RCC 7860 (cell line): ENCODE measurements at regions not wholly inside any gene's neighbourhood (a gene's known extent, or its start where the extent isn't known, plus 50 kb on each side); places are given as distances from the start of the nearest gene placed in this dataset.

Experiments
- DNase-seq: peaks from one replicate; pipeline ENCODE4 v3.0.0-alpha.2; 2015; ENCODE audit warnings: low spot score
- FAIRE-seq: peaks from 2 replicates; lab custom pipeline; 2012; peaks lifted over from hg19 to GRCh38; lab: Jason Lieb, UNC

DNA sequence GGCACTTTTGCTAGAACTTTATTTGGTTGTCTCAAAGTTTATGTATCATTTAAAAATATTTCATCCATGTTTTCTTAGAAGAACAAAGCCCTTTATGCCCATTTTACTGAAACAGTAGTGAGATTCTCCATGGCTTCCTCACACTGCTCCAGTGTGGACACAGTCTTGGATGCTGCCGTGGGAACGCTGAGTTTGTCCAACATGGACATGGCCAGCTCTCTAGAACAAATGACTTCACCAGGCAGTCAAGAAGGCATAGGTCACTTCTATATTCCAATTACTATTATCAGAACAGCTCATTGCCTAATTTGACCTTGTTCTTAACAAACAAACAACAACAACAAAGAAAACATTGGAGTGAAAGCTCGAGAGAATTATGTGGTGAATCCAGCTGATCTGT is 414.1 kb upstream of the ID2 start:
- no peak for FAIRE-seq
- DNase-seq = no peak

DNA sequence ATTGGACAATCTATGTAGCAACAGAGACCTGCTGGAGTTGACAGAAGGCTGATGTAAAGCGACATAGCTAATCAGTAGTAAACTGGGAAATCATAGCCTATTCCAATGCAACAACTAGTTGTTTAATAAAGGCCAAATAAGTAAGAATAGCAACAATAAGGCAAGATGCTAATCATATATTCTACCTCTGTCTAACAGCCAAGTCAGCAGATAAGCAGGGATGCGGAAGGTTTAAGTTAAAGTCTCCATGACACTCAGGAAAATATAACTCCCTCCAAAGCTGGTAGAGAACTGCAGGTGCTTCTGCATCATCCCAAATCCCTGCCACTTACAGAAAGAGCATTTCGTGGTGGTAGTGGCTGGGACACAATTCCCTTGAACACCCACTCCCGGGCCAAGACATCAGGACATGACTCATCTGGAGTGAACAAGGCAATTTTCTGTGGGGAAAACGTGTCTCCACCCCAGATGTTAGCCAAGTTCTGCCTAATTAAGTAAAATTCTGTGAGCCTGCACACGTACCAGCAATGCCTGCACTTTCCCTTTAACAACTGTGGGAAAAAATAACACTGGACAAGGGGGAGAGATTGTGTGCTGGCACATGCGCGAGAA is 413.6 kb upstream of the ID2 start:
- FAIRE-seq = no peak
- no peak for DNase-seq

DNA sequence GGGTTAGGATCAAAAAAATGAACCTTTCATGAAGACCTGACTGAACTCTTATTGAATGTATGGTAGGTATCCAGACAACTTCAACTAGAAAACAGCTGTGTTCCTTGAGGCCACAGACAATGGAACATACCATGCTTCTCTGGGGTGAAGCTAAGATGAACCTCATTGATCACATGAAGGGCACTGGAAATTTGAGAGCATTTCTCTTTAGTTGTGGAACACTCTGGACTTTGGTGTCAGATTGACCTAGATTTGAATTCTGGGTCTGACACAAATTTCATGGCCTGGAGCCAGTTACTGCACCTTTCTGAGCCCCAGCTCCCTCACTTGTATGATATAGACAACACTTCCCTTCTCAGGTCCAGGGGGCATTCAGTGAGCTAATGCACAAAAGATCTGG is 411.2 kb upstream of the ID2 start:
- DNase-seq (no peak), FAIRE-seq (no peak)

DNA sequence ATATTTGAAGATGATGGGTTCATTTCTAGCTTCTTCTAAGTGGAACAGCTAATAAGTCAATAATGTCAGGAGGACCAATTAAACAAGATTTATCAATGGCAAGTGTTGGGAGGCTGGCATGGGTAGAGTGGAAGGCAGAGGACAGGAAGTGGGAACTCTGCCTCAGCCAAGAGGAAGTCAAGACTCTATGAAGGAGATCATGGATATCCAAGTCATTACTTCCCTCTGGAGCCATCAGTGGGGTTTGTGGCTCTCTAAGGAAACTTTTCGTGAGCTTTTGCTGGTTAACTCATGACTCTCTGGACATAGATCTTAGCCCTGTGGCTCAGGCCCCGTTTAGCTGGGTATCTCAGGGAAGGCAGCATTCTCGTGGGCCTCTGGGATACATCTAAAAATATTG is 410.4 kb upstream of the ID2 start:
- DNase-seq = no peak
- no peak for FAIRE-seq

DNA sequence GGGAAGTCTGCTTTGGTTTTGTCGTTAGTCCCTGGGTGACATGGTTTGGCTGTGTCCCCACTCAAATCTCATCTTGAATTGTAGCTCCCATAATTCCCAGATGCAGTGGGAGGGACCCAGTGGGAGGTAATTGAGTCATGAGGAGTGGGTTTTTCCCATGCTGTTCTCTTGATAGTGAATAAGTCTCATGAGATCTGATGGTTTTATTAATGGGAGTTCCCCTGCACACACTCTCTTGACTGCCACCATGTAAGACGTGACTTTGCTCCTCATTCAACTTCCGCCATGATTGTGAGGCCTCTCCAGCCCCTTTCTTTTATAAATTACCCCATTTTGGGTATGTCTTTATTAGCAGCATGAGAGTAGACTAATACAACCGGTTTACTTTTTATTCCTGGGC is 405.8 kb upstream of the ID2 start:
- DNase-seq = no peak
- FAIRE-seq = no peak

DNA sequence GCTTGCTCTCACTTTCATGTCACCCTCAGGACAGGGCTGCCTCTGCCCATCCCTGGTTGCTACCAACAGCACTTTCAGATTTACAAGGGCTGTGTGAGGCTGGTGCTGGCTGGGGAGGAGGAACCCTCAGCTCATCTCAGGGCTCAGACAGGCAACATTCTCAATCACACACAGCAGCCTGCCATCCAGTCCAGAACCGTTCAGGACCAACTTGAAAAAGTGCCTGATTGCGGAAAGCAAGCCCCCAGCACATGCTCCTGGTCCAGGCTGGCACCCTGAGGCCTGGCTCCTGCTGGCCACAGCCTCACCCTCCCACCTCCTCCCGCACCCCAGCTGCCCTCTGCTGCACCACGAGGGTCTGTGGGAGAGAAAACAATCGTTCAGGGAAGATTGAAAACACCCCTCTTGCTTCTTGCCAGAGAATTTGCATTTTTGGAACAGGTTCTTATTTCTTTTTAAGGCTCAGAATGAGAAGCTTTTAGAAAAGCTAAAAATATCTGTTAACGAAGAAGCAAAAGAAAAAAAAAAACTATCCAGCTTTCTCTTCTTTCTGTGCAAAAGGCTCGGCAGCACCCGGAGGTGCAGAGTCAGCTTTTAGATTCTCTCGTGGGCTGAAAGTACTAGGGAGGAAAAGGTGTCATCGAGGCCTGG is 403.8 kb upstream of the ID2 start:
- no peak for FAIRE-seq
- DNase-seq = no peak

DNA sequence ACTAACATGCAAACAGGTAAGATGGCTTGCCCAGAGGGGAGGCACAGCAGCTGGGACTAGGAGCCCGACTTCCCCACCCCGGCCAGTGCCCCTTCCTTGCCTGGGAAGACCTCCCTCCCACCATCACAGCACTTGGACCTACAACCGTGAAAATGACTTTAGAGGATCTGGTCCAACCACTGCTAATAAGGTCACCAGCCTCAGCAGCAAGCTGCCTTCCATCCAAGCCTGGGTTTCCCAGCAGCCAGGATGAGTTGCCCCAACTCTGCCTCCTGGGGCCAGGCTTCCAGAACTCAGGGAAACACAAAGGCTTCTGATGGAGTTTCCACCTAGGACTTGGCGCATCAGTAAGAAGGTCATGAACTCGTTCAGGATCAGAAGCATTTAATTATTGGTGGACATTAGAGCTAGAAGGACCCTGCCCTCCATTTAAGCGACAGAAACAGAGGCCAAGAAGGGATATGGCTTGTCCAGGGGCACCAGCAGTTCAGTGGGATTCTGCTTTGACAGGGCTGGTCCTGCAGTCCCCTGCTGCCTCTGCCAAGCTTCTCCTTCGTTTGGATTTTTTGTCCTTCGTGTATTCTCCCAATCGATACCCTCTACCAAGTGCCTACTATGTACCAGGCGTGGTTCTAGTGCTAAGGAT is 403.0 kb upstream of the ID2 start:
- DNase-seq (no peak), FAIRE-seq (no peak)

DNA sequence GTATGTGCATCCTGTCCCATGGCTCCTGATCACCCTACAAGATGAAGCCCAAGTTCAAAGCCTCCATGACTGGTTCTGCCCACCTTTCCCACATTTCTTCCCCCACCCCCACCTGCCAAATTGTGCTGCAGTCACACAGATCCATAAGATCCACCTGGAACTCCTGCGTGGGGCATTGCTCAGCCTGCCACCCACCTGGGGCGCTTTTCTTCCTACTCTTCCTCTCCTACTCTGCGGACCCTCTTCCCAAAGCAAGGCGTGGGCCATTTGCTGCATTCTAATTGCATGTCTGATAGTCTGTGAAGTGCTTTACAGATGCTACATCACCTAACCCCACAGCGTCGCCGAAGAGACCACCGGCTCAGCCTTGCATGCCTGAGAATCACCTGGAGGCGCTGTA is 402.4 kb upstream of the ID2 start:
- DNase-seq (no peak), FAIRE-seq (no peak)

DNA sequence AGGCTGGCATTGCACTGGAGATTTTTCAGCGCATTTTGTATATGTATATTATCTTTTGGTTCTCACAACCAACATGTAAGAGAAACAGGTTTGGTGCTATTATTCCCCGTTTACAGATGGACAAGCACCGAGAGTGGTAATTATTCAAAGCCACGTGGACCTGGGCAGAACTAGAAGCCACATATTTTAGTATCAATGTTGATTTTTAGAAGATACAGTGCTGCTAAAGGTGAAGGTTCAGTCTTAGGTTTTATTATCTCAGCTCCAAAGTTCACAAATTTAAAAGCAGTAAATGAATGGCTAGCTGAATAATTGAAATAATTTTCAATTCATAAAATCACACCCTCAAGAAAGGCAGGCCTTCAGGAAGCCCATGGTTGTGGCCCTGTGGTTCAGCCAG is 400.6 kb upstream of the ID2 start:
- FAIRE-seq = no peak
- DNase-seq = no peak

DNA sequence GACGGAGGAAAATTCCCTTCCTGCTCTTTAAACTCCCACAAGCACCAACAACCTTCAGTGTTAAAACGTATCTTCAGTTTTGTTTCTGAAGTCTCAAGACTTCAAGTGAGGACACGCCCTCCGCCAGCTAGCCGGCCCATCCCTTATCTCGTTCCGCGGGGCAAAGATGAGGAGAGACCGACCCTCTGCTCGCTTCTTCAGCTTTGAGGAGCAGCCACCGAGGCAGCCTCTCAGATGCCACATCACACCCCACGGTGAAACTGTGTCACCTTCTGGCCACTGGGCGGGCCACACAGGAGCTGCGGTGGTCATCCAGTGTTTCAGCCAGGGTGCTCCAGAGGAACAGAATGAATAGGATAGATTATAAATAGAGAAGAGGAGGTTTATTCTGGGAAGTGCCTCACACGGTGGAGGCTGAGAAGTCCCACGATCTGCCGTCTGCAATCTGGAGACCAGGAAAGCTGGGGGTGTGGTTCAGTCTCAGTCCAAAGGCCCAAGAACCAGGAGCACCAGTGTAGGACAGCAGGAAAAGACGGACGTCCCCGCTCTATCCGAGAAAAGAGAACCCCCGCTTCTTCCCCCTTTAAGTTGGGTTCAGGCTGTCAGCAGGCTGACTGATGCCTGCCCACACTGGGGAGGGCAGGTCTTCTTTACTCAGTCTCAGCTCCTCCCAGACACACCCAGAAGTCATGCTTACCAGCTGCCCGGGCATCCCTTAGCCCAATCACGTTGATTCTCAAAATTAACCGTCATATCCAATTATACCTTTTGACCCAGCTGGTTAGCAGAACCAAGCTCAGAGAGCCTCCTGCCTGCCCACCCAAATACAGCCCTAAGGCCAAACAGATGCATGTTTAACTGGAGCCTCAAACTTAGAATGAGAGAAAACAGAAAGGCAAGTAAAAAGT is 399.7 kb upstream of the ID2 start:
- FAIRE-seq (no peak), DNase-seq (no peak)

DNA sequence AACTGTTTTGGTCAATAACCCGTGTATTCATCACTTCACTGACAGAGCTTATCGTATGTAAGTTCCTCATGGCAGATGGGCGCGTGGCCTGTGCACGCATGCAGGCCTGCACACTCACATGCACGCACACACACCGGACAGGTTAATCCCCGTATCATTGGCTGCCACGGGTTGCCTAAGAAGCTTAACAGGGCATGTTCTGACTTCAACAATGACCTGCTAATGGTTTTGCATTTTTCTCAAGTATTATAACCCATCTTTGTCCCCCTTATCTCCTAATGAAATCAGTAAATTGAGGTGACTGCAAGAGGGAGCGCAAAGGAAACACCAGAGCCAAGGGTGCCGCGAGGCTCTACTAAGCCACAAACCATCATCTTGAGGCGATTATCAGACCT is 399.0 kb upstream of the ID2 start:
- DNase-seq (no peak), FAIRE-seq (no peak)

DNA sequence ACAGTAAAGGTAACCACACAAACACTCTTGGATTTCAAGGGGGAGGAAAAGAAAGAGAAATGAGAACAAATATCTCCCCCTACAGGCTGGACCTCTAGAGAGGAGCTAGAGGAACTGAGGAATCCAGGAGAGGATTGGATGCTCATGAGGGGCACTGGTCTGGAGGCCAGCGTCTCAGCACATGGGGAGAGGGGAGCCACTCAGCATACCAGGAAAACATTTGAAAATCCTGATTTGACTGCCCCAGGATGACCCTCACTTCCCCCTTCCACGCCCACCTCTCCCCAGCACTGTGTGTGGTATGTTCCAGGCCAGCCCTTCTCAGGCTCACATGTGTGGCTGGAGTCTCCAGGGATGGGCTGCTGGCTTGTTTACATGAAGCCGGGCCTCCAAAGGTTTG is 396.8 kb upstream of the ID2 start:
- FAIRE-seq (no peak), DNase-seq (no peak)

DNA sequence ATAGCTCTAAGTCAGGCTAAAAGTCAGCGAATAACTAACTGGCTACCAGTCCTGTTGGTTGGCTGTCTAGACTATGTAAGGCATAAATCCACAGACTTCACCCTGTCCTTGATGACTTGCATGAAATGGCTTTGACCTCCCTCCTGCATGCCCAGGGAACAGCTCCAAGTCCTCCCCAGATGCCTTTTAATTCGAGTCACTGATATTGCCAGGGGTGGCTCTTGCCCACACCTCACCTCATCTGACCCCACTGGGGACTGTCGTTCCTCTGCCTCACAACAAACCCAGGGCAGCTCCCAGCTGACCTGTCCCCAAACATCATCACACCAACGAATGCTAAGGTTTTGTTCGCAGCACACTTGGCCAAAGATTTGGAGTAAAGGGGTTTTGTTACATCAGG is 396.0 kb upstream of the ID2 start:
- no peak for FAIRE-seq

DNA sequence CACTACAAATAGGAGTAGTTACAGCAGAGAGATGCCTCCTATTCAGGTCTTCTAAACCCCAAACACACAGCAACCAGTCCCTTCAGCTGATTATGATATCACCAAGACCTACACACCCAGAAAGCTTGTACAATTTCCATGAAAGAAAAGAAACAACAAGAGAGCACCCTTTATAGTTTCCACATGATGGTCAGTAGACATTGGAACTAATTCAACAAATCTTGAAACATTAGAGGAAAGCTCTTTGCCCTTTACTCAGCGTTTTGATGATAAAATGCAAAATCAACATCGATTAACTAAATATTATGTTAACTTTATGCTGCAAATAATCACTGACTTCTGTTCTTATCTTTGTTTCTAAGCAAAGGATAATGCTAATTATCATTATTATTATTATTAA is 393.6 kb upstream of the ID2 start:
- no peak for DNase-seq
- FAIRE-seq = no peak

More for the DNA sequence above, 396.0 kb upstream of the ID2 start:
- no peak for DNase-seq

DNA sequence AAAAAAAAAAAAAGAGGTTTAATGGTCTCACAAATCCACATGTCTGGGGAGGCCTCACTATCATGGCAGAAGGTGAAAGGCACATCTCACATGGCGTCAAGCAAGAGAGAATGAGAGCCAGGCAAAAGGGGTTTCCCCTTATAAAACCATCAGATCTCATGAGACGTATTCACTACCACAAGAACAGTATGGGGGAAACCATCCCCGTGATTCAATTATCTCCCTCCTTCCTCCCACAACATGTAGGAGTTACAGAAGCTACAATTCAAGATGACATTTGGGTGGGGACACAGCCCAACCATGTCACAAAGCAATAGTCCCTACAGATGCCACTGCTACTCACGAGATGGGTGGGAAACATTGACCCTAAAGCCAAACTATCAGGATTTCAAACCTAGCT is 392.7 kb upstream of the ID2 start:
- FAIRE-seq (no peak), DNase-seq (no peak)

DNA sequence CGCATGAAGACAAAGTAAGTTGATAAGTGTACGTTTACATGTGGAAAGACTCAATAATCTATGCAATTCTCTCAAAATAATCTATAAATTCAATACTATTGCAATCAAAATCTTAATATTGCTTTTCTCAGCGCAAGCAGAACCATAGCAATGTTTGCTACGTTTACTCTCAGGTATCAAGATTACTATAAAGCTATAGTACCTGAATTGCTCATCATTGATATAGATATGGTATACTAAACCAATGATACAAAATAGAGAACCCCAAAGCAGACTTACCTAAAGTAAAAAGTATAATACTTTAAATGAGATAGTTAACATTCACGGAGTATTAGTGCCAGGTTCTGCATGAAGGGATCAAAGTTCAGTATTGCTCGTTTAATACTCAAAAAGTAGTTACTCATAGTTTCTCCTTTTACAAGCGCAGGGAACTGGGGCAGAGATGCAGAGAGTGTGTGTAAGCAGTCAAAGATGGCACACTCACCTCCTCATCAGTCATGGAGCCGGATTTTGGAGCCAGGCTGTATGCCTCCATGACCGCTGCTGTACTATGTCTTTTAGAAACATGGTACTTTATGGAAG is 391.0 kb upstream of the ID2 start:
- DNase-seq = no peak
- no peak for FAIRE-seq

DNA sequence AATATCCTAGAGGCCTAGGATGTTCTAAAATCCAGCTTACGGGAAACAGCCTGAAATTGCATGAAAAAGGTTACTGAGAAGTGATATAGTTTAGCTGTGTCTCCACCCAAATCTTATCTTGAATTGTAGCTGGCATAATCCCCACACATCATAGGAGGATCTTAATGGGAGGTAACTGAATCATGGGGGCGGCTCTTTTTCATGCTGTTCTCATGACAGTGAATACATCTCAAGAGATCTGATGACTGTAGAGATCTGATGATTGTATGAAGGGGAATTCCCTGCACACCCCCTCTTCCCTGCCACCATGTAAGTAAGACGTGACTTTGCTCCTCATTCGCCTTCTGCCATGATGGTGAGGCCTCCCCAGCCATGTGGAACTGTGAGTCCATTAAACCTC is 385.6 kb upstream of the ID2 start:
- no peak for FAIRE-seq
- no peak for DNase-seq

DNA sequence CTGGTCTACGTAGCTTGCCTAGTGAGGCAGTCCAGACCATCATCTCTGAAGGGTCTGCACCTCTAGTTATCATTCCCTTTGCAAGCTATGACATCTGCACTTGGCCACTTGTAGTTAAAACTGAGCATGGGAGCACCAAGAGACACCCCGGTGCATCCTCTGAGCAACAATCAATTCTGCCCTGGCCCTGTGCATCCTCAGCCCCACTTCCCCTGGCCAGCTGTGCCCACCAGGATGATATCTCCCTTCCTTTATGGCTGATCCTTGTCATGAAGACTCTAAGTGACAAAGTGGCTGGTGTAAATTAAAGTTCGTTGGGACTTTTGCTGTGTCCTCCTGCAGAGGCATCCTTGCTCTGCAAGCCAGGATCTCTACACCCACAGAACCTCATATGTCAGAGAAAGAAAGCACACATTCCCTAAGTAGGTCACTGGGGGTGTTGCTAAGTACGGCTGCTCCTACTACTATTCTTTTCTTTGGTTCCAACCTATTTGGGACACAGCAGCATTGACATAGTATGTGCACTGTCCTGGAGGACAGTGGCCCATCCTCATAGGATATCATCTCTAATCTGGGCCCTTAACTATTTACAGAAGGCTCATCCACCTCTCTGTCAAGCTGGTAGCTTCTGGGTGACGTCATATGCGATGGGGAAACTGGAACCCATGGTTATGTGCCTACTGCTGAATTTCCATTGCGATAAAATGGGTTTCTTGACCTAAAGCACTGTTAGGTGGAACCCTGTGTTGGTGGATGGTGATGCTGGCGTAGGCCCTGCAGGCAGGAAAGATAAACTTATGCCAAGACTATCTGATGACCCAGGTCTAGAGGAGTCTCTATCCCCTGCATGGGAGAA is 384.3 kb upstream of the ID2 start:
- DNase-seq (no peak), FAIRE-seq (no peak)

DNA sequence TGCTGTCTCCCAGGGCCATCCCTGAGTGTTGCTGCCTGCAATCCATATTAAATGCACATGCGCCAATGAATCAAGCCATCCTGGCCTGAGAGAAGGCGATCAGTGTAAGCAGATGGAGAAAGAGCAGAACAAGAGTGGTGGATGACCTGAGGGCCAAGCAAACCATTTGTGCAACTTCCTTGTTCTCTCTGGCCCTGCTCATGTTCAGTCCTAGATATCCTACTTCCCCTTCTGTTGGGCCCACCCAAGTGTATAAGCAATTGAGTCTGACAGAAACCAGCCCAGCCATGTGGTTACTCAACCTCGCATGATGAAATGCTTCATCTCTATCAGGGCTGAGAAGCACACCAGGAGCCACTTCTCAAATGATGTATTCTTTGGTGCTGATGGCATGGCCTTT is 383.1 kb upstream of the ID2 start:
- DNase-seq (no peak), FAIRE-seq (no peak)

DNA sequence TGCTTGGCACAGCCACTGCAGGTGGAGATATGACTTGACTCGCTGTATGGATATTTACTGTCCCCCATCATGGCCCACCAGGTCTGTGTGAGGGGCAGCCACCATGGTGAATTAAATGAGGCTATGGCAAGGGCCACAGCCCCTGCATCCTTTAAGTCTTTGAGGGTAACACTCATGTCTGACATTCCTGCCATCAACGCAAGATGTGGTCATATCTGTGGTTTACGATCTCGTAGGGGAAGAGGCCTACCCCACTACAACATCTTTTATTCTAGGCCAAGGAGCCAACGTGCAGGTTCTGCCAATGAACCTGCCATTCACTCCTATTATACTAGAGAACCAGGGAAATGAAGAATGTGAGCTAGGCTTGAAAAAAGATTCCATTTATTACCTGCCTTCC is 381.6 kb upstream of the ID2 start:
- DNase-seq (no peak), FAIRE-seq (no peak)
